ENCODE measurements at regions not wholly inside any gene's neighbourhood (a gene's known extent, or its start where the extent isn't known, plus 50 kb on each side); places are given as distances from the start of the nearest gene placed in this dataset.

DNA sequence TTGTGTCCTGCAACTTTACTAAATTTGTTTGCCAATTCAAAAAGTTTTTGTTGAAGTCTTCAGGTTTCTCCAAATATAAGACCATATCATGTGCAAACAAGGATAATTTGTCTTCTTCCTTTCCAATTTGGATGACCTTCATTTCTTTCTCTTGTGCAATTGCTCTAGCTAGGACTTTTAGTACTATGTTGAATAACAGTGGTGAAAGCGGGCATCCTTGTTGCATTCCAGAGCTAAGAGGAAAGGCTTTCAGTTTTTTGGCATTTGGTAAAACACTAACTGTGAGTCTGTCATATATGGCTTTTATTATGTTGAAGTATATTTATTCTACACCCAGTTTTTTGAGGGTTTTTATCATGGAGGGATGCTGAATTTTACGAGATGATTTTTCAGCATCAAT is 630.0 kb upstream of the ADGRL2 start:
- Histone ChIP-seq H3K27me3 (no peaks in the 10 kb centered on the region), H3K27ac (no peak overlapping the region), H3K4me3 (no peak overlapping the region), H3K4me1 (peaks cover 0 to 14% (median 0%) of the 10 kb centered on the region in 4 donors), H3K36me3 (no peaks in the 10 kb centered on the region), H3K9me3 (no peaks in the 10 kb centered on the region)
- peak in 1 of 4 donors; percentile 37 for ATAC-seq
- 25% methylated on average over 2 of the region's 2 CpGs for WGBS (ENCODE audit: insufficient coverage, low coverage, low lambda C conversion rate, missing lambda C conversion rate)
- TF ChIP-seq, protein P1, sequence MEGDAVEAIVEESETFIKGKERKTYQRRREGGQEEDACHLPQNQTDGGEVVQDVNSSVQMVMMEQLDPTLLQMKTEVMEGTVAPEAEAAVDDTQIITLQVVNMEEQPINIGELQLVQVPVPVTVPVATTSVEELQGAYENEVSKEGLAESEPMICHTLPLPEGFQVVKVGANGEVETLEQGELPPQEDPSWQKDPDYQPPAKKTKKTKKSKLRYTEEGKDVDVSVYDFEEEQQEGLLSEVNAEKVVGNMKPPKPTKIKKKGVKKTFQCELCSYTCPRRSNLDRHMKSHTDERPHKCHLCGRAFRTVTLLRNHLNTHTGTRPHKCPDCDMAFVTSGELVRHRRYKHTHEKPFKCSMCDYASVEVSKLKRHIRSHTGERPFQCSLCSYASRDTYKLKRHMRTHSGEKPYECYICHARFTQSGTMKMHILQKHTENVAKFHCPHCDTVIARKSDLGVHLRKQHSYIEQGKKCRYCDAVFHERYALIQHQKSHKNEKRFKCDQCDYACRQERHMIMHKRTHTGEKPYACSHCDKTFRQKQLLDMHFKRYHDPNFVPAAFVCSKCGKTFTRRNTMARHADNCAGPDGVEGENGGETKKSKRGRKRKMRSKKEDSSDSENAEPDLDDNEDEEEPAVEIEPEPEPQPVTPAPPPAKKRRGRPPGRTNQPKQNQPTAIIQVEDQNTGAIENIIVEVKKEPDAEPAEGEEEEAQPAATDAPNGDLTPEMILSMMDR (IDR thresholded peaks at IDR 0.05) = no peak
- no peak for TF ChIP-seq POLR2A (IDR thresholded peaks at IDR 0.05)
- intact Hi-C loops (cut with DNase I) = no loop called here
- no peak for DNase-seq

DNA sequence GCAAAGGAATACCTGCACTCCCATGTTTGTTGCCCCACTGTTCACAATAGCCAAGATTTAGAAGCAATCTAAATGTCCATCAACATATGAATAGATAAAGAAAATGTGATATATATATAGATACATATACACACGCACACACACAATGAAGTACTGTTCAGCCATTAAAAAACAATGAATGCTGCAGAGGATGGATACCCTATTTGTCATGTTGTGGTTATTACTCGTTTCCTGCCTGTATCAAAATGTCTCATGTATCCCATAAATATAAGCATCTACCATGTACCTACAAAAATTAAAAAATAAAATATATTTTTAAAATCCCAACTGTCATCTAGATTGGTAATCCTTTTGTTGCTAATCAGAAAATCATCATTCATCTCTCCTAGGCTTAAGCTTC is 634.8 kb upstream of the ADGRL2 start:
- Histone ChIP-seq H3K27ac (no peak overlapping the region), H3K27me3 (no peaks in the 10 kb centered on the region), H3K4me1 (no peaks in the 10 kb centered on the region), H3K4me3 (no peak overlapping the region), H3K36me3 (no peaks in the 10 kb centered on the region), H3K9me3 (no peaks in the 10 kb centered on the region)
- DNase-seq (no peak), ATAC-seq (no peak)
- TF ChIP-seq, protein P1 (IDR thresholded peaks at IDR 0.05) = no peak
- TF ChIP-seq POLR2A (IDR thresholded peaks at IDR 0.05) = no peak
- intact Hi-C loops (cut with DNase I) = no loop called here
- WGBS (ENCODE audit: insufficient coverage, low coverage, low lambda C conversion rate, missing lambda C conversion rate) = 69% methylated on average over 2 of the region's 2 CpGs

DNA sequence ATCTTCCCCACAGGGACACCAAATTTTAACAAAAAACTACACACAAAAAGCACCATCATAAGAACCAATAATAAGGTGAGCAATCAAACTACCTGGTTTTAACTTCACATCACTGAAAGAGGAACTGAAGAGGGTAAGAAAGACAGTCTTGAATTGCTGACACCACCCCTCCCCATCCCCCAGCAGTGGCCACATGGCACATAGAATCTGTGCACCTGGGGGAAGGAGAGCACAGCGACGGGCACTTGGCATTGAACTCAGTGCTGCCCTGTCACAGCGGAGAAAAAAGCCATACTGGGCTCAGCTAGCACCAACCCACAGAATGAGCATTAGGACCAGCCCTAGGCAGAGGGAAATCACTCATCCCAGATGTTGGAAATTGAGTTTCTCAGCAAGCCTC is 640.0 kb upstream of the ADGRL2 start:
- Histone ChIP-seq H3K27me3 (no peaks in the 10 kb centered on the region), H3K27ac (no peak overlapping the region), H3K9me3 (no peaks in the 10 kb centered on the region), H3K36me3 (no peaks in the 10 kb centered on the region), H3K4me1 (no peaks in the 10 kb centered on the region), H3K4me3 (no peak overlapping the region)
- WGBS (ENCODE audit: insufficient coverage, low coverage, low lambda C conversion rate, missing lambda C conversion rate) = no CpG with 5 or more reads among the region's 3 CpGs
- TF ChIP-seq, protein P1 (IDR thresholded peaks at IDR 0.05) = no peak
- no peak for TF ChIP-seq POLR2A (IDR thresholded peaks at IDR 0.05)
- DNase-seq = no peak
- no peak for ATAC-seq
- intact Hi-C loops (cut with DNase I) = no loop called here

DNA sequence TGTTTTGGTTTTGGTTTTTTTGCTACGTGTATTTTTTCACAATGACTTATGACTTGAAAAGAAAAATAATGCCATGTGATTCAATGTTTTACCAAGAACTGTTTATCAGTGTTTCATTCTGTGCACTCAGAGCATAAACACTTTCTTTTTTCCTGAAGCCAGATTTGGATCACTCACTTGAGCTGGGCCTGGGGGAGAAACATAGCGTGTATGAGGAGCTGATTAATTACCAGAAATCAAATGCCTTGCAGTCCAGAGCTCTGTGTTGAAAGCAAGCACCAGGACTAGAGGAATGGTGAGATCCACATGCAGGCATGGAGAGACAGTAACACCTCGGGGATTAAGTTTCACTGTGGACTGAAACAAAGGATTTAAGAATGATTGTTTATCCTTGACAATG is 642.1 kb upstream of the ADGRL2 start:
- Histone ChIP-seq H3K4me1 (no peaks in the 10 kb centered on the region), H3K9me3 (no peaks in the 10 kb centered on the region), H3K36me3 (no peaks in the 10 kb centered on the region), H3K27ac (no peak overlapping the region), H3K27me3 (no peaks in the 10 kb centered on the region), H3K4me3 (no peak overlapping the region)
- TF ChIP-seq, protein P1 (IDR thresholded peaks at IDR 0.05) = no peak
- ATAC-seq (no peak), DNase-seq (no peak)
- intact Hi-C loops (cut with DNase I) = no loop called here
- WGBS (ENCODE audit: insufficient coverage, low coverage, low lambda C conversion rate, missing lambda C conversion rate) = 51% methylated on average over 3 of the region's 3 CpGs

DNA sequence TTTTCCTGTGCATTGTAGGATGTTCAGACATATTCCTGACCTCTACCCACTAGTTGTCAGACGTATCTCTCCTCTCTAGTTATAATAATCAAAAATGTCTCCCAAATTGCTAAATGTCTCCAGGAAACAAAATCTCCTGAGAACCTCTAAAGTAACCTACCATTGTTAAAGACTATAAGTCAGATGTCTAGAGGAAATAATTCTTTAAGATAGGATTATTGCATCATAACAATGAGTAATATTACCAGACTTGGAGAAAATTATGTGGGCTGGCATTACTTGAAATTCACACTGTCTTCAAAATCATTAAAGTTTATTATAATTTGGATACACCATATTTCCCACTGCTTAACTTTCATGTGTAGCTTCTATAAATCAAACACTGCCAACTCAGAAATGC is 643.0 kb upstream of the ADGRL2 start:
- no peaks in the 10 kb centered on the region for H3K27me3 ChIP-seq
- no peak overlapping the region for H3K4me3 ChIP-seq
- TF ChIP-seq POLR2A (IDR thresholded peaks at IDR 0.05) = no peak
- TF ChIP-seq, protein P1 (IDR thresholded peaks at IDR 0.05) = no peak
- H3K27ac ChIP-seq = no peak overlapping the region
- DNase-seq = no peak
- intact Hi-C loops (cut with DNase I) = no loop called here
- 38% methylated on average over 1 of the region's 1 CpG for WGBS (ENCODE audit: insufficient coverage, low coverage, low lambda C conversion rate, missing lambda C conversion rate)
- H3K36me3 ChIP-seq = no peaks in the 10 kb centered on the region
- no peak for ATAC-seq
- H3K4me1 ChIP-seq = no peaks in the 10 kb centered on the region
- no peaks in the 10 kb centered on the region for H3K9me3 ChIP-seq

Measured in right lobe of liver (tissue), 6 donors.